ENCODE measurements at regions not wholly inside any gene's neighbourhood (a gene's known extent, or its start where the extent isn't known, plus 50 kb on each side); places are given as distances from the start of the nearest gene placed in this dataset.

DNA sequence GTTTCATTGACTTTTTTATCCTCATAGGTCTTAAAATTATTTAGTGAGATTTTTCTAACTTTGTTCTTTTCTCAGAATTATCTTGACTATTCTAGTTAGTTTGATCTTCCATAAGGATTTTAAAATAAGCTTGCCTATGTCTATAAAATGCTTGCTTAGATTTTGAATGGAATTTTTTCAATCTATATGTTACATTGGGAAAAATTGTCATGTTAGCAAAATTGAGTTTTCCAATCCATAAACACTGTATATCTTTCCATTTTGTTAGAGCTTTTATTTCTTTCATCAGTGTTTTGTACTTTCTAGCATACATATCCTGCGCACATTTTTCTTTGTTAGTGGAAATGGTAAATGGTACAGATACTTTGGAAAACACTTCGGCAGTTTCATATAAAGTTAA lies 312.9 kb downstream of the PDHA2 start:
- TF ChIP-seq CTCF (IDR thresholded peaks at IDR 0.05) (no peak), POLR2A (IDR thresholded peaks at IDR 0.05) (no peak)
